GM21825 (cell line): ENCODE measurements at regions not wholly inside any gene's neighbourhood (a gene's known extent, or its start where the extent isn't known, plus 50 kb on each side); places are given as distances from the start of the nearest gene placed in this dataset.

Experiments used
- ATAC-seq: cut with Tn5 transposase; IDR thresholded peaks from one replicate; pipeline ENCODE4 v1.9.1; 2021; ENCODE audit warnings: mild to moderate bottlenecking, moderate library complexity; ENCODE audit not compliant: unreplicated experiment

- no peak for ATAC-seq
Observed at GRCh38 chr6:76448109-76448508, 375.6 kb upstream of the IMPG1 start.

- ATAC-seq: no peak
Observed at GRCh38 chr6:76441875-76442274, 369.4 kb upstream of the IMPG1 start.

DNA sequence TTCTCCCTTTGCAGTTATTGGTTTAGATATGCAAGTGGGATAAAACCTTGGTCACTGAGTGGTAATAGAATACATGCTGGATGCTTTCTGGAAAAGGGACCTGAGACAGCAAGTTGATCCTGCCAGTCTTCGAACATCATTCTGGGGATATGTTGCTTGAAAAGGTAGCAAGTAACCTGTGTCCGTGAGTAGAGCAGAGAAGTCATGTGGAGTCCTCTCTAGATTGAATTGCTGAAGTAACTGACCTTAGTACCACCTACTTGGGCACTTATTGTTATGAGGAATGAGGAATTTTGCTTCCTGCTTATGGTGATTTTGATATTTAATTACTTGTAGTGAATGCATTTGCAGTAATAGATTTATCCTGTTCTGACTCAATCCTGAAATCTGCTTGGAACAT lies 367.3 kb upstream of the IMPG1 start:
- ATAC-seq: no peak

DNA sequence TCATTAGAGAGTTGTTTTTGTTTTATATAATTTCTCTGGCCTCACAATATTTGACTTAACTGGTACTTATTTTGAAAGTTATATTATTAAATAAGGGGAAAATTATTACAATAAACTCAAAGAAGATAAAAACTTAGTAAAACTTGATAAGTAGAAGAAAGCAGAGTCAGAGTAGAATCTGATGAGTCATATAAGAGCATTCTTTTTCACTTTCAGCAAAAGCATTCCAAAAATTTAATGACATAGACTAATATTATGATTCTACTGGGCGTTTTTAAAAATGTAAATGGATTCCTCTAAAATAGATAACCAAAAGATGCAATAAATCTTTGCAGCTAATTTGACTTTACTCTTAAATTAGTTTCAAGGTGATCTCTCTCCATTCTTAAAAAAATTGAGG lies 366.3 kb upstream of the IMPG1 start:
- ATAC-seq: no peak

GRCh38 chr6:76435174-76435573 lies 362.7 kb upstream of the IMPG1 start:
- no peak for ATAC-seq

GRCh38 chr6:76422511-76423213 lies 350.2 kb upstream of the IMPG1 start:
- no peak for ATAC-seq

GRCh38 chr6:76420094-76420493 lies 347.6 kb upstream of the IMPG1 start:
- ATAC-seq: no peak

DNA sequence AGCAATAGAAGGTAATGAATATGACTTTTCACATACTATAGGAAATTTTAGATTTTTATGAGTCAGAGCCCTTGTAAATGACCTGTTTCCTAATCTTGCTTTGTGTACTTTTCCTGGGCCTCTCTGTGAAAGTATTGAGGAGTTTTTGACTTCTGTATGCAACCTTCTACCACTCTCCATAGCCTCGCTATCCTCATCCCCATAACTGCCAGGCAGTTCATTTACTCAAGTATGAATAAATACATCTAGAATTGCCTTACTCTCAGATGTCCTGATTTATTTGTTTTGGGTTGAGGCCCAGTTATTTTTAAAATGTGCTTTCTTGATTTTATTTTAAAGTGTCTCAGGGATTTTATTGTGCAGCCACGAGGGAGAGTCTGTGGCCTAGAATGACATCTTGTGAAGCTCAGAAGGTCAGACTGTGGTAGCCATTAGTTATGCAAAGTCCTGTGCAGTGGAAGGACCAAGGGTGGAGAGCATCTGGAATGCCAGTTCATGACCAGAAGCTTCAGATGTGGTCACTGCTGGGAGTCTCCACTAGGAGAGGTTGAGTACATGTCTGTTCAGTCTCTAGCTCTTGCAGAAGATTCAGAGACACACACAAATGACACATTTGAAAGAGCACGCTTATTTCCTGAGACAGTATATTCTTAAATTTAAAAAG lies 346.2 kb upstream of the IMPG1 start:
- no peak for ATAC-seq

- ATAC-seq: no peak
Observed at GRCh38 chr6:76416821-76417605, 344.6 kb upstream of the IMPG1 start.

GRCh38 chr6:76403064-76403463 lies 330.6 kb upstream of the IMPG1 start:
- ATAC-seq: no peak

GRCh38 chr6:76397966-76398365 lies 325.5 kb upstream of the IMPG1 start:
- no peak for ATAC-seq

DNA sequence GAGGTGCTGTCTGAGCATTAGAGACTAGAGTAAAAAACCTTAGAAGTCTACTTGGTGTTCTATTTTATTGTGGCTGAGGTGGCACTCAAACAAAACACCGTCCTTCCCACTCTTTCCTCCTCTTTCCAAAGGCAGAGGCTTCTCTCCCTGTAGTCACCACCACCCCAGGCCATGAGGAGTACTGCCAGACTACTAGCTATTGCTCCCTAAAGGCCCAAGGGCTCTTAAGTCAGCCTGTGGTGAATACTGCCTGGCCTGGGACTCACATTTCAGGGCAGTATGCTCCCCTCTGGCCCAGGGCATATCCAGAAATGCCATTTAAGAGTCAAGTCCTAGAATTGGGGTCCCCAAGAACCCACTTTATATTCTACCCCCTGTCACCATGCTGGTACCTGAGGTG lies 309.7 kb upstream of the IMPG1 start:
- ATAC-seq: no peak

DNA sequence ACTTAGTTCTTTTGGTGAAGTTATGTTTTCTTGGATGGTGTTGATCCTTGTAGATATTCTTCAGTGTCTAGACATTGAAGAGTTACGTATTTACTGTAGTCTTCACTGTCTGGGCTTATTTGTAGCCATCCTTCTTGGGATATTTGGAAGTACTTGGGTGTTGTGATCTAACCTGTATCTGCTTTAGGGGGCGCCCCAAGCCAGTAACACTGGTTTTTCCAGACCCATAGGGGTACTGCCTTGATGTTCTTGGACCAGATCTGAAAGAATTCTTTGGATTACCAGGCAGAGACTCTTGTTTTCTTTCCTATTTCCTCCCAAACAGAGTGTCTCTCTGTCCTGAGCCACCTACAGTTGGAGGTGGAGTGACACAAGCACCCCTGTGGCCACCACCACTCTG lies 309.1 kb upstream of the IMPG1 start:
- no peak for ATAC-seq

DNA sequence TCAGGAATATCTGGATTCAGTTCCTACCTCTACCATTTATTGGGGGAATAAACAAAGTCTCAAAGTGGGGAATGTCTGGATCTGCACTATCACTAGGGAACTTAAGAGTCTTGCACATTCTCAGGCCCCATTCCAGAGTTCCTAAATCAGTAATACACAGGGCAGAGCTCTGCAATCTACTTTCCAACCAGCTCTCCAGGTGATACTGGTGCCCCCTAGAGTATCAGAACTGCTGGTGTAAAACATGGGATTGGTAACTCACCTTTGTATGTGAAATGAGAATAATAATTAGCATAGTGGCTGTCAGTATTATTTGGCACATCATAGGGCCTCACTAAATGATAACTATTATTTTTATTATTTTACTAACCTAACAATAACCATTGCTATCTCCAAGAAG lies 278.8 kb upstream of the IMPG1 start:
- ATAC-seq: no peak

GRCh38 chr6:76347539-76347938 lies 275.1 kb upstream of the IMPG1 start:
- no peak for ATAC-seq

DNA sequence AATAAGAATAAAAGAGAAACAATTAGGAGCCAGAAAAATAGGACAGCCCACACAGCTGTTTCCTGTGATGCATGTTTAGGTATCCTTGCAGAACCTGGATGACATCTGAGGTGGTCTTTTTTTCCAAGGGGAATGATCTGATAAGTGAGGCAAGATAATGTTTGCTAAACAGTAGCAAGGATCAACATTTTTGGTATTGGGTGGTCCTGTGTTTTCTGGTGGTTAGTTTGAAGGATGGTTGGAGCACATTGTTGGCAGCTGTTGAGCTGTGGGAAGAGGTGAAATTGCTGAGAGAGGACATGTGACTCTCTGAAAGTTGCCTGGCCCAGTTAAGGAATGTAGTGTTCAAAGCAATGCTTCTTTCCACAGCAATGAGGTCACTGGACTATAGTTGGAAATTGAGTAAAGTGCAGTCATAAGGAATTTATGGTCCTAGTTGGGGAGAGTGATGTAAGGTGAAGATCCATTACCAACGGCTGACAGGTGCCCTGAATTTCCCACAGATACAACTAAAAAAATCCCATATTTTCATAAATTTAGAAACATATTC lies 270.2 kb upstream of the IMPG1 start:
- ATAC-seq: no peak

- no peak for ATAC-seq
Observed at GRCh38 chr6:76330031-76330430, 257.6 kb upstream of the IMPG1 start.

DNA sequence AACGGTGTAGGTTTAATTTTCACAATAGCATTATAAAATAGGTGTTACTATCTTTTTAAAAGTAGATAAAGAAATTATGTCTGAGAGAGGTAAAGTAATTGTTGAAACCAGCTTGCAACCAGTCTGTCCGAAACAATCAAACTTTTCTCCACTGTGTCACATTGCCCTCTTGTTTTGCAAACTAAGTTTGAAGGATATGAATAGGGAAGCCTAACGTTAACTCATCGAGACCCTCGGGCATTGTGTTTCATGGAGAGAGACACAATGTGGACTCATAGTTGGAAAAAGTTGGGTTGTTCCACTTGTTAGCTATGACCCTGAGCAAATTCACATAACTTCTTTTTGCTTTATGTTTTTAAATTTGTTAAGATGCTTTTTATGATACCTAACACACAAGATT lies 254.4 kb upstream of the IMPG1 start:
- no peak for ATAC-seq
